ENCODE measurements at regions not wholly inside any gene's neighbourhood (a gene's known extent, or its start where the extent isn't known, plus 50 kb on each side); places are given as distances from the start of the nearest gene placed in this dataset.
"Not testable (repeated sequence)": the region's sequence is repeated elsewhere in the genome, so short reads cannot be mapped to it uniquely, and the experiment has no call there.

- no peak for DNase-seq (ENCODE audit: low spot score)
Measured at GRCh38 chr2:120628248-120628647, 107.4 kb upstream of the GLI2 start.

- DNase-seq (ENCODE audit: low spot score) = no peak
Measured at GRCh38 chr2:120629241-120629895, 106.3 kb upstream of the GLI2 start.

GRCh38 chr2:120630031-120630701 lies 105.5 kb upstream of the GLI2 start:
- DNase-seq (ENCODE audit: low spot score) = no peak

- no peak for DNase-seq (ENCODE audit: low spot score)
Measured at GRCh38 chr2:120631236-120631635, 104.4 kb upstream of the GLI2 start.

- no peak for DNase-seq (ENCODE audit: low spot score)
Measured at GRCh38 chr2:120631724-120632123, 103.9 kb upstream of the GLI2 start.

- DNase-seq (ENCODE audit: low spot score) = no peak
Measured at GRCh38 chr2:120632796-120633646, 102.6 kb upstream of the GLI2 start.

GRCh38 chr2:120634533-120634932 lies 101.1 kb upstream of the GLI2 start:
- DNase-seq (ENCODE audit: low spot score) = no peak

- no peak for DNase-seq (ENCODE audit: low spot score)
Measured at GRCh38 chr2:120635146-120635545, 100.5 kb upstream of the GLI2 start.

GRCh38 chr2:120637847-120638246 lies 97.8 kb upstream of the GLI2 start:
- DNase-seq (ENCODE audit: low spot score) = no peak

GRCh38 chr2:120638450-120638849 lies 97.2 kb upstream of the GLI2 start:
- no peak for DNase-seq (ENCODE audit: low spot score)

- DNase-seq (ENCODE audit: low spot score) = no peak
Measured at GRCh38 chr2:120641366-120641771, 94.3 kb upstream of the GLI2 start.

GRCh38 chr2:120642646-120643045 lies 93.0 kb upstream of the GLI2 start:
- DNase-seq (ENCODE audit: low spot score) = no peak

- DNase-seq (ENCODE audit: low spot score) = no peak
Measured at GRCh38 chr2:120646994-120647393, 88.7 kb upstream of the GLI2 start.

GRCh38 chr2:120647487-120647886 lies 88.2 kb upstream of the GLI2 start:
- no peak for DNase-seq (ENCODE audit: low spot score)

GRCh38 chr2:120649381-120649780 lies 86.3 kb upstream of the GLI2 start:
- not testable (repeated sequence) for DNase-seq (ENCODE audit: low spot score)

- no peak for DNase-seq (ENCODE audit: low spot score)
Measured at GRCh38 chr2:120650022-120650644, 85.5 kb upstream of the GLI2 start.

GRCh38 chr2:120651818-120652217 lies 83.8 kb upstream of the GLI2 start:
- DNase-seq (ENCODE audit: low spot score) = no peak

GRCh38 chr2:120653046-120653445 lies 82.6 kb upstream of the GLI2 start:
- DNase-seq (ENCODE audit: low spot score) = no peak

GRCh38 chr2:120653871-120654270 lies 81.8 kb upstream of the GLI2 start:
- DNase-seq (ENCODE audit: low spot score) = no peak

- no peak for DNase-seq (ENCODE audit: low spot score)
Measured at GRCh38 chr2:120654381-120655134, 81.1 kb upstream of the GLI2 start.

GRCh38 chr2:120656273-120656950 lies 79.3 kb upstream of the GLI2 start:
- DNase-seq (ENCODE audit: low spot score) = no peak

All from D341Med (cell line).